ENCODE measurements at regions not wholly inside any gene's neighbourhood (a gene's known extent, or its start where the extent isn't known, plus 50 kb on each side); places are given as distances from the start of the nearest gene placed in this dataset.

- no peak overlapping the region for H3K27ac ChIP-seq (ENCODE audit: control insufficient read depth, insufficient read depth)
- ATAC-seq (no peak), DNase-seq (ENCODE audit: low read depth, low spot score) (no peak), FAIRE-seq (no peak)
- H3K4me2 ChIP-seq (ENCODE audit: control insufficient read depth, insufficient read depth): no peak overlapping the region
- ChIA-PET CTCF (interaction anchor here (0.9 kb wide), 1 partner anchor 26 kb away, joined by 3 read pairs; no protein-coding TSS in a partner anchor), POLR2A (no interaction called here), SMC1A (ENCODE audit: uncharacterized antibody, unreplicated experiment) (interaction anchor here (0.6 kb wide), 1 partner anchor 807 kb away, joined by 3 read pairs; no protein-coding TSS in a partner anchor), RAD21 (ENCODE audit: unreplicated experiment) (no interaction called here)
- no peak for TF ChIP-seq PAX8 (IDR thresholded peaks at IDR 0.05)
- no peak for TF ChIP-seq NBN (IDR thresholded peaks at IDR 0.05)
- in situ Hi-C loops (cut with MboI) (no loop called here), intact Hi-C loops (cut with micrococcal nuclease; ENCODE audit: unreplicated experiment) (no loop called here)
- no TSS peak for BruUV-seq (replicated peaks)
- no peak overlapping the region for H2AFZ ChIP-seq (ENCODE audit: control insufficient read depth, low read depth, low read length)
- no peak overlapping the region for H3K9ac ChIP-seq (ENCODE audit: control insufficient read depth, insufficient read depth, low read length)
- H3K4me3 ChIP-seq: no peak overlapping the region
- no peaks in the 10 kb centered on the region for H3K36me3 ChIP-seq (ENCODE audit: control insufficient read depth in 2 of 2, insufficient read depth in 2 of 2, low read length in 1 of 2)
- H3K79me2 ChIP-seq (ENCODE audit: control insufficient read depth, insufficient read depth, low read length): no peaks in the 10 kb centered on the region
- WGBS (ENCODE audit: insufficient coverage, insufficient replicate concordance, low lambda C conversion rate, missing lambda C conversion rate): 3% methylated on average over 3 of the region's 3 CpGs
- H3K4me1 ChIP-seq (ENCODE audit: control insufficient read depth, insufficient read depth, low read length): no peaks in the 10 kb centered on the region
- no peaks in the 10 kb centered on the region for H3K27me3 ChIP-seq (replicated peaks in 1 of 2; ENCODE audit: control insufficient read depth in 2 of 2, insufficient read depth in 2 of 2, low read length in 1 of 2)
- no peaks in the 10 kb centered on the region for H4K20me1 ChIP-seq (ENCODE audit: control insufficient read depth, insufficient read depth)
- H3K9me3 ChIP-seq (replicated peaks; ENCODE audit: control insufficient read depth, insufficient read depth, low read length): no peaks in the 10 kb centered on the region
Observed at GRCh38 chr5:86008704-86009103, 609.0 kb upstream of the COX7C start.

GRCh38 chr5:86011937-86012336, 605.8 kb upstream of the COX7C start:
- Histone ChIP-seq H4K20me1 (ENCODE audit: control insufficient read depth, insufficient read depth) (no peaks in the 10 kb centered on the region), H3K4me2 (ENCODE audit: control insufficient read depth, insufficient read depth) (no peak overlapping the region), H3K4me3 (no peak overlapping the region), H3K27ac (ENCODE audit: control insufficient read depth, insufficient read depth) (no peak overlapping the region), H3K36me3 (ENCODE audit: control insufficient read depth in 2 of 2, insufficient read depth in 2 of 2, low read length in 1 of 2) (no peaks in the 10 kb centered on the region), H2AFZ (ENCODE audit: control insufficient read depth, low read depth, low read length) (no peak overlapping the region), H3K4me1 (ENCODE audit: control insufficient read depth, insufficient read depth, low read length) (no peaks in the 10 kb centered on the region), H3K79me2 (ENCODE audit: control insufficient read depth, insufficient read depth, low read length) (no peaks in the 10 kb centered on the region), H3K9me3 (replicated peaks; ENCODE audit: control insufficient read depth, insufficient read depth, low read length) (no peaks in the 10 kb centered on the region), H3K9ac (ENCODE audit: control insufficient read depth, insufficient read depth, low read length) (no peak overlapping the region), H3K27me3 (replicated peaks in 1 of 2; ENCODE audit: control insufficient read depth in 2 of 2, insufficient read depth in 2 of 2, low read length in 1 of 2) (no peaks in the 10 kb centered on the region)
- ATAC-seq (no peak), DNase-seq (ENCODE audit: low read depth, low spot score) (no peak), FAIRE-seq (no peak)
- in situ Hi-C loops (cut with MboI): no loop called here
- ChIA-PET CTCF (no interaction called here), RAD21 (ENCODE audit: unreplicated experiment) (no interaction called here), SMC1A (ENCODE audit: uncharacterized antibody, unreplicated experiment) (no interaction called here), POLR2A (no interaction called here)
- no TSS peak for BruUV-seq (replicated peaks)
- 46% methylated on average over 1 of the region's 1 CpG for WGBS (ENCODE audit: insufficient coverage, insufficient replicate concordance, low lambda C conversion rate, missing lambda C conversion rate)
- TF ChIP-seq ZSCAN29 (IDR thresholded peaks at IDR 0.05) (no peak), YY1 (IDR thresholded peaks at IDR 0.05; ENCODE audit: low read depth, low read length) (no peak)
- intact Hi-C loops (cut with micrococcal nuclease; ENCODE audit: unreplicated experiment): no loop called here
